PC-3 (cell line): ENCODE measurements at regions not wholly inside any gene's neighbourhood (a gene's known extent, or its start where the extent isn't known, plus 50 kb on each side); places are given as distances from the start of the nearest gene placed in this dataset.

Experiments used
- CTCF ChIP-seq: fragments of 300-600 bp; sonication (generic); conservative IDR thresholded peaks from 2 replicates; pipeline ENCODE4 v1.5.1; 2017; ENCODE audit warnings: antibody characterized with exemption, low read depth, mild to moderate bottlenecking, low read length
- EZH2 ChIP-seq: fragments of 300-600 bp; sonication (generic); IDR thresholded peaks from one replicate; pipeline ENCODE4 v1.6.1; 2017; ENCODE audit warnings: antibody characterized with exemption, mild to moderate bottlenecking, low read length; ENCODE audit not compliant: unreplicated experiment
- EZH2phosphoT487 ChIP-seq: fragments of 300-600 bp; sonication (generic); IDR thresholded peaks from 2 replicates; pipeline ENCODE4 v1.6.1; 2018; ENCODE audit warnings: mild to moderate bottlenecking, antibody characterized with exemption, low read length, borderline replicate concordance

DNA sequence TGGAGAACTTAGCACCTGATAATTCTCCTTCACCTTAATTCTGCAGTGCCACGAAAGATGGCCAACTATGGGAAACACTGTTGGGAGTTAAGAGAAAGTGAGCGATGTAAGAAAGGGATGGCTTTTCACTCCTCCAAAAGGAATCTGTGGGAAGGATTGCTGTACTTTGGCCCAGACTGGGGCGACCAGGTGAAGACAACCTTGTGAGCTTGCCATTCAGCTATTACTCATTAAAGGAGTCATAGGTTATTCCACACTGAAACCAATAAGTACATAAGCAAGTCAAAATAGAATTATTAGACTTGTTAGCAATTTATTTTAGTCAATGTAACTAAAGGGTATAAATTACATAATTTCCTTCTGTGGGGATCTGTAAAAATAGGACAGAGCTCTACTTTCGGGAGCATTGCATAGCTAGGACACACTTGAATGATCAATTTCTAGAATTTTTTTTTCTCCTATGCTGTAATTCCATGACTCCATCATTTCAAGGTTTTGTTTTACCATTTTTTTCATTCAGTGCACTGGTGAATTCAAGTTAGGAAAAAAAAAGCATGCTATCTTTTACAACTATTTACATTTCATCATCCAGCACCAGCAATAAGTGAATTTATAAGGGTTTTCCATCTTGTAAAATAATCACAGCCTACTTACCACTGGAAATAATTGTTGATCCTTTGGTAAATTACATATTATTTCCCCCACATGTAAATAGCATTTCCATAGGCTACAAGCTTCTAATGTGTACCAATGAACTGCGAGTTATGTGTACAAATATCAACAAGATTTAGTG is 231.7 kb downstream of the SIM1 start:
- no peak for TF ChIP-seq CTCF
- no peak for TF ChIP-seq EZH2phosphoT487
- no peak for TF ChIP-seq EZH2
